NCI-H526 treated with DMSO at 0.1 percent for 48 hours (cell line): ENCODE measurements at regions not wholly inside any gene's neighbourhood (a gene's known extent, or its start where the extent isn't known, plus 50 kb on each side); places are given as distances from the start of the nearest gene placed in this dataset.

ENCODE experiments used
- DNase-seq: peaks from one replicate; lab custom pipeline; 2025; lab: John Stamatoyannopoulos, UW

GRCh38 chr7:130970196-130970595 is 236.2 kb upstream of the KLF14 start:
- DNase-seq = no peak

- no peak for DNase-seq
Observed at GRCh38 chr7:130970696-130971095, 236.7 kb upstream of the KLF14 start.

GRCh38 chr7:130971297-130971696 is 237.3 kb upstream of the KLF14 start:
- no peak for DNase-seq

- DNase-seq = no peak
Observed at GRCh38 chr7:130972201-130972600, 238.2 kb upstream of the KLF14 start.

- no peak for DNase-seq
Observed at GRCh38 chr7:130973637-130974036, 239.6 kb upstream of the KLF14 start.

GRCh38 chr7:130974169-130974568 is 240.2 kb upstream of the KLF14 start:
- no peak for DNase-seq

GRCh38 chr7:130974794-130975193 is 240.8 kb upstream of the KLF14 start:
- DNase-seq = no peak

GRCh38 chr7:130975731-130976130 is 241.7 kb upstream of the KLF14 start:
- DNase-seq = no peak

GRCh38 chr7:130982160-130982638 is 248.2 kb upstream of the KLF14 start:
- peak; percentile 38 for DNase-seq

GRCh38 chr7:130982651-130983050 is 248.6 kb upstream of the KLF14 start:
- no peak for DNase-seq

GRCh38 chr7:130985361-130985760 is 251.4 kb upstream of the KLF14 start:
- DNase-seq = no peak

- DNase-seq = no peak
Observed at GRCh38 chr7:130986261-130986690, 252.3 kb upstream of the KLF14 start.

- no peak for DNase-seq
Observed at GRCh38 chr7:130987092-130987491, 253.1 kb upstream of the KLF14 start.

GRCh38 chr7:130988443-130988842 is 254.4 kb upstream of the KLF14 start:
- no peak for DNase-seq

GRCh38 chr7:130989101-130989795 is 255.2 kb upstream of the KLF14 start:
- DNase-seq = no peak

GRCh38 chr7:130990178-130990832 is 256.3 kb upstream of the KLF14 start:
- no peak for DNase-seq

GRCh38 chr7:130993671-130994365 is 259.8 kb upstream of the KLF14 start:
- no peak for DNase-seq

GRCh38 chr7:130994378-130995115 is 260.5 kb upstream of the KLF14 start:
- DNase-seq = no peak

GRCh38 chr7:130995252-130996081 is 261.5 kb upstream of the KLF14 start:
- DNase-seq = no peak

GRCh38 chr7:130996205-130996832 is 262.3 kb upstream of the KLF14 start:
- DNase-seq = no peak

GRCh38 chr7:130996833-130997231 is 262.8 kb upstream of the KLF14 start:
- DNase-seq = no peak
